GM12891 (cell line): ENCODE measurements at regions not wholly inside any gene's neighbourhood (a gene's known extent, or its start where the extent isn't known, plus 50 kb on each side); places are given as distances from the start of the nearest gene placed in this dataset.

Experiments used
- POLR2A ChIP-seq: IDR thresholded peaks from 2 replicates; pipeline ENCODE4 v1.6.1; 2011; ENCODE audit warnings: low read depth, low read length, control low read depth
- POLR2AphosphoS5 ChIP-seq: IDR thresholded peaks from 2 replicates; pipeline ENCODE4 v1.6.1; 2011; ENCODE audit warnings: low read depth, low read length, control low read depth

- TF ChIP-seq POLR2A (no peak), POLR2AphosphoS5 (no peak)
Observed at GRCh38 chr16:64162613-64163375, 959.1 kb downstream of the CDH11 start.
